GM21619 (cell line): ENCODE measurements at regions not wholly inside any gene's neighbourhood (a gene's known extent, or its start where the extent isn't known, plus 50 kb on each side); places are given as distances from the start of the nearest gene placed in this dataset.

ENCODE experiments used
- ATAC-seq: cut with Tn5 transposase; IDR thresholded peaks from one replicate; pipeline ENCODE4 v1.9.1; 2021; ENCODE audit not compliant: unreplicated experiment

GRCh38 chr12:97316321-97316720 lies 146.3 kb upstream of the RMST start:
- no peak for ATAC-seq

GRCh38 chr12:97321621-97322020 lies 141.0 kb upstream of the RMST start:
- ATAC-seq, result no peak

GRCh38 chr12:97322388-97322787 lies 140.2 kb upstream of the RMST start:
- no peak for ATAC-seq

- no peak for ATAC-seq
Measured at GRCh38 chr12:97323154-97323553, 139.4 kb upstream of the RMST start.

- ATAC-seq, result no peak
Measured at GRCh38 chr12:97324471-97324870, 138.1 kb upstream of the RMST start.

- no peak for ATAC-seq
Measured at GRCh38 chr12:97335115-97335514, 127.5 kb upstream of the RMST start.

GRCh38 chr12:97336900-97337751 lies 125.5 kb upstream of the RMST start:
- ATAC-seq, result peak; percentile 51

GRCh38 chr12:97342130-97342529 lies 120.5 kb upstream of the RMST start:
- ATAC-seq, result no peak

GRCh38 chr12:97347956-97348355 lies 114.6 kb upstream of the RMST start:
- no peak for ATAC-seq

GRCh38 chr12:97358361-97358760 lies 104.2 kb upstream of the RMST start:
- ATAC-seq, result no peak

GRCh38 chr12:97359021-97359690 lies 103.4 kb upstream of the RMST start:
- ATAC-seq, result no peak

- ATAC-seq, result no peak
Measured at GRCh38 chr12:97363693-97364092, 98.9 kb upstream of the RMST start.

GRCh38 chr12:97368462-97369163 lies 94.0 kb upstream of the RMST start:
- no peak for ATAC-seq

- no peak for ATAC-seq
Measured at GRCh38 chr12:97375310-97375709, 87.3 kb upstream of the RMST start.

- ATAC-seq, result no peak
Measured at GRCh38 chr12:97380440-97380839, 82.2 kb upstream of the RMST start.

GRCh38 chr12:97385121-97385520 lies 77.5 kb upstream of the RMST start:
- no peak for ATAC-seq

- ATAC-seq, result no peak
Measured at GRCh38 chr12:97386133-97386581, 76.4 kb upstream of the RMST start.

- ATAC-seq, result no peak
Measured at GRCh38 chr12:97387844-97388243, 74.8 kb upstream of the RMST start.

GRCh38 chr12:97394657-97395056 lies 67.9 kb upstream of the RMST start:
- ATAC-seq, result no peak

- no peak for ATAC-seq
Measured at GRCh38 chr12:97397008-97397407, 65.6 kb upstream of the RMST start.

GRCh38 chr12:97398704-97399103 lies 63.9 kb upstream of the RMST start:
- no peak for ATAC-seq

- no peak for ATAC-seq
Measured at GRCh38 chr12:97404093-97404492, 58.5 kb upstream of the RMST start.
